Activated CD8-positive, alpha-beta memory T cell treated with anti-CD3 and anti-CD28 coated beads, Interleukin-2, amount 50 U/mL, for 1 hour (primary cell): ENCODE measurements at regions not wholly inside any gene's neighbourhood (a gene's known extent, or its start where the extent isn't known, plus 50 kb on each side); places are given as distances from the start of the nearest gene placed in this dataset.
"Not testable (repeated sequence)": the region's sequence is repeated elsewhere in the genome, so short reads cannot be mapped to it uniquely, and the experiment has no call there.

ENCODE experiments used
- DNase-seq: peaks from one replicate; pipeline ENCODE4 v3.0.0-alpha.2; 2020; ENCODE audit errors: extremely low read depth

- DNase-seq, result no peak
Measured at GRCh38 chr1:143699731-143700130, 272.1 kb downstream of the FAM72C start.

DNA sequence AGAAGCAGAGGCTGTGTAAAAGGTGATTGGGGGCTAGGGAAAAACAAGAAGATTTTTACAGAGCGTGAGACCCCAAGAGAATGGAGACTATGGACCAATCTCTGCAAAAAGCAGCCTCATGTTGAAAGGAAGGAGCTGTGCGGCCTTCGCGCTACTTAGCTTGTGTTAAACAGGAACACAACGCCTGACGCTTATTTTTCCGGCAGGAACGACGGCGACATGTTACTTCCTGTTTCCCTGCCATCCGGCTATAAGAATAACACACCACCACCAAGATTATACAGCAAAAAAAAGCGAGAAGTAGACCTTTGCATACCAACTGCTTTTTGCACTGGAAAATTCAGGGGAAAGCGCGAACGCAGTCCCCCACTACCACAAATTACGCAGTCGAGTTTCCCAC, 272.7 kb downstream of the FAM72C start:
- no peak for DNase-seq

DNA sequence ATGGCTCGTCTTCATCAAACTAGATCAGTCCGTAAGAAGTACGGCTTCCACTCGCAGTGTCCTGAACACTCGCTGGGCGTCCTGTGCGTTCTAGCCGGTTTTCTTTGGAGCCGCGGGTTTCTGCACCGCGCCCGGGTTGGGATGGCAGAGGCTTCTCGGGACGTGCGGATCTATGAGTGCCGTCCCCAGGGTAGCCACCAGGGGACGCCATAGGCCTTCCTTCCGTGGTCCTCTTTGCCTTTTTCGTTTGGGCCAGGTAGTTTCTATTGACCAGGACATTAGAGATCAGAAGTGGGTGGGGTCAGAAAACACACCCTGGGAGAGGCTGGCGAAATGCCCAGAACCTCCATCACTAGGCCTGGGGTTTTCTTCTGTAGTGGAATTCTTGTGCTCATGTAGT, 273.8 kb downstream of the FAM72C start:
- no peak for DNase-seq

DNA sequence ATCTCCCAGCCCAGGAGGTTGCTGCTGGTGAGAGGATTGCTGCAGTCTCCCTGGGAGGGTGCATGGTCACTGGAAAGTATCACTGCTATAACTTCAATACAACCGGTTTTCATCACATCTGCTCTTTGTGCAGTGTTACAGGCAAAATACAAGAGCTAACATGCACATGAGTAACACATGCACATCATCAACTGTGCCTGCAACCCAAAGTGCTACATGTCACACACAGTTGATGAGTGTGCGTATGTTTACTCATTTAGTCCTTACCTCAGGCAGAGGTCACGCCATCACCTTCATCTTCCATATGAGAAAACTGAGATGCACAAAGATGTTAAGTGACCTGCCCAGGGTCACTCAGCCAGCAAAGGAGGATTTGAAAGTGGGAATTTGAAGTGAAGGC, 277.7 kb downstream of the FAM72C start:
- DNase-seq, result no peak

- no peak for DNase-seq
Measured at GRCh38 chr1:143691971-143692529, 279.7 kb downstream of the FAM72C start.

DNA sequence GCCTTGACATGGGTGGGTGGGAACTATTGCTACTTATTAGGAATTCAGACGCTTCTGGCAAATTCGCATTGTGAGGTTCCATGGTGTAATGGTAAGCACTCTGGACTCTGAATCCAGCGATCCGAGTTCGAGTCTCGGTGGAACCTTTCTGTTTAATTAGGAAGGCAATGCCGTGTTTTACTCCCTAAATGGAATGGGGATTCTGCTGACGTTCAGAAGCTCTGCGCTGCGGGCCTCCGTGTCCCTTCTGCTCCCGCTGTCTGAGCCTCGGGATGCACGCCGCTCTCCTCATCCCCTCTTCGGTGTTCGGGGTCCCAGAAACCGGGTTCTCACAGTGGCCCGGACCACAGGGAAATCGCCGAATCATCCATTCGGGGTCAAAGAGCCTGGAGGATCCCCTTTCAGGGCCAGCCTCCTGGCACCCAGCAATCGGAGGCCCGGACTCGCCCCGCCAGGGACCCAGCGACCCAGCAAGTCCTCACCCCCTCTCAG, 280.3 kb downstream of the FAM72C start:
- no peak for DNase-seq

DNA sequence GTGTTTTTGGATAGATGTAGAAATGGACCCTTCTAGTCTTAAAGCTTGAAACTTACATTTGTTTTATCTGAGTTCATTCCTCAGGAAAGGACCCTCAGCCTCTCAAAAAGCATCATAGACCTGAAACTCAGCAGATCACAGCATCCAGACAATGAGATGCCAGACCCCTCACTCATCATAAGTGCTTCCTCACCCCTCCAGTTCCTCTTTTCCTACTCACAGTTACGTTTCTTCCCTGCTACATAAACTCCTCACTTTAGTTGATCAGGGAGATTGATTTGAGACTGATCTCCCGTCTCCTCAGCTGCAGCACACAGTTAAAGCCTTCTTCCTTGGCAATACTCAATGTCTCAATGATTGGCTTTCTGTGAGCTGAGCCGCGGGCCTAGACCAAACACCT, 282.0 kb downstream of the FAM72C start:
- DNase-seq, result no peak

DNA sequence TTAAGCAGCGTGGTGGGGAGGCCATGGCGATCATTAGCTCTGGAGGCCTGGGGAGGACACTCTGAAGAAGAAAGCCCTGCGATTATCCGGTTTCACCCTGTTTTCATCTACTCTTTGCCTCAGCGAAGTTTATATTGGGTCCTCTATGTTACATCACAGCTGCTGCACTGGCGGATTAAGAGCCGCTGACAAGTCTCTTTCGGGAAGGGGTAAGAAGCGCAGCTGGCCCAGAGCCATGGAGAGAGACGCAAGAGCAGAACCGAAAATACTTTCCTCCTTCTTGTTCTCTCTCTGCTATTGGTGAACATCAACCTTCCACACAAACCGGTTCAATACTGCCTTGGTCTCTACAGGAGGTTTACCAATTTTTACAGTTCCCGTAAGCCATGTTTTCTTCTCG, 291.5 kb downstream of the FAM72C start:
- no peak for DNase-seq

DNA sequence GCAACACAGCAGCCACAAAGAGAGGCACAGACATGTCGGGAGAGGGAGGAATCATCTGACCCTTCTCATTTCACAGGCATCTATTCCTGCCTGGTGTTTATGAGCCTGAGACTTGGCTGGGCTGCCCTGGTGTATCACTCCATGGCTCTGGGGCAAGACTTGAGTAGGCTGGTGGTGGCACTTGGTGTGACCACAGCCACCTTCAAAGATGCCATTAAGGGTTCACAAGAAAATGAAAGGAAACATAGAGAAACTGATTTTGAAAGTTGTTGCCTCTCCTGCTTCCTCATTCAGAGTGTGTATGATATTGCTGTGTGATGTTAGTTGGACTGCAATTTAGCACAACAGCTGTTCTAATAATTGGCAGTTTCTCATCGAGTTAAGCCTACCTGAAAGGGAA, 298.8 kb downstream of the FAM72C start:
- DNase-seq, result no peak

- no peak for DNase-seq
Measured at GRCh38 chr1:143667730-143668129, 304.1 kb downstream of the FAM72C start.

- DNase-seq, result no peak
Measured at GRCh38 chr1:143666851-143667250, 304.9 kb downstream of the FAM72C start.

- DNase-seq, result no peak
Measured at GRCh38 chr1:143665606-143666005, 306.2 kb downstream of the FAM72C start.

DNA sequence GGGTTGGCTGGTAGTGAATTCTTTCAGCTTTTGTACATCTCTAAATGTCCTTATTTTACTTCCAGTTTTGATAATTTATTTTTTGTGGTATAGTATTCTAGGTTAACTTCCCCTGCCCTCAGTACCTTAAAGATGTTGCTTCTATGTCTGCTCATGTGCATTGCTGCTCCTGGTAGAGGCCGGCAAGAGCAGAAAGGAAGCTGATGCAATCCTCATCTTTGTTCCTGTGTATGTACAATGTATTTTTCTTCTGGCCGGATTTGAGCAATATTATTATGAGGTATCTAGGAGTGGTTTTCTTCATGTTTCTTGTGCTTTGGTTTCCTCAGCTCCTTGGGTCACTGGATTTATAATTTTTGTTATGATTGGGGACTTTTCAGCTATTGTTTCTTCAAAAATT, 308.7 kb downstream of the FAM72C start:
- DNase-seq, result not testable (repeated sequence)

- no peak for DNase-seq
Measured at GRCh38 chr1:143661418-143662101, 310.2 kb downstream of the FAM72C start.

- no peak for DNase-seq
Measured at GRCh38 chr1:143660354-143660941, 311.3 kb downstream of the FAM72C start.

DNA sequence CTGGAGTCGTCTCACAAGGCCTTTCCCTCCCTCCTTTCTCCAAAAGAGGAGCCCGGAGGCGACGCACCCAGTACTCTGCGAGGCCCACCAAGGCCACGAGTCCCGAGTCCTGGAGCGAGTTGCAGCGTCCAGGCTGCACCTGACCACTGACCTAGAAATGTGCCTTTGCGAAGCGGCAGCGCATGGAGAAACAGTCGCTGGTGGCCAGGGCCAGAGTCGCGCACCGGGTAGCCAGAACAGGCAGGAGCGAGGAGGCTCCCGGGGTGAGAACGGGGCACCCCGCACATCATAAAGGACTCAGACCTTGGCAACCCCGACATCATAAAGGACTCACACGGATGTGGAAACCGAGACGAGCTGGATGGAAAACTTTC, 318.4 kb downstream of the FAM72C start:
- DNase-seq, result no peak

DNA sequence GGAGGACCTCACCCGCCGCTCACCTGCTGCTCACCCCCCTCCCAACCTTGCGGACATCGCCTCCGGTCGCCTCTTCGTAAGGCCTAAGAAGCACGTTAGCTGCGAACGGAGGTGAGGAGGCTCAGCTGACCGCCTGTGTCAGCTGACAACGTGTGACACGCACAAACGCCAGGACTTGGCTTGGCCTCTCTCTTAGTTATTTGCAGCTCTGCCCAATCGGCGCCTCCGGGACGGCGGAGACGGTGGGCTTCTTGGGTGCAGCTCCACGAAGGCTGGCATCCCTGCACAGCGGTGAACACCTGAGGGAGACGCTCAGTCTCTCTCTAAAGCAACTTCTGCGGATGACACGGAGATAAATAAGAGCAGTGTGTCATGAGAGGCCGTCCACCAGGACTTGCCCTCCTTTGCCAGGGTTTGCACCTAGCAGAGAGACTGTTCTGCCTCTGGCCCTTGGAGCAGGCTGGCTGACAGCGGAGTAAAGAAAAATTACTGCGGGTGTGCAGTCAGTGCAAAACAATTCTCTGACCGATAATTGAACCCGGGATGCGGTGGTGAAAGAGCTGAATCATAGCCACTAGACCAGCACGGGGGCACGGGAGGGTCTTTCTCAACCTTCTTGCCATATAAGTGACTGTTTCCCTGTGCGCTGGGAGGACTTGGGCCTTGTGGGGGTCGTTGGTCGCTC, 318.9 kb downstream of the FAM72C start:
- DNase-seq, result no peak

- no peak for DNase-seq
Measured at GRCh38 chr1:143652187-143652586, 319.6 kb downstream of the FAM72C start.

DNA sequence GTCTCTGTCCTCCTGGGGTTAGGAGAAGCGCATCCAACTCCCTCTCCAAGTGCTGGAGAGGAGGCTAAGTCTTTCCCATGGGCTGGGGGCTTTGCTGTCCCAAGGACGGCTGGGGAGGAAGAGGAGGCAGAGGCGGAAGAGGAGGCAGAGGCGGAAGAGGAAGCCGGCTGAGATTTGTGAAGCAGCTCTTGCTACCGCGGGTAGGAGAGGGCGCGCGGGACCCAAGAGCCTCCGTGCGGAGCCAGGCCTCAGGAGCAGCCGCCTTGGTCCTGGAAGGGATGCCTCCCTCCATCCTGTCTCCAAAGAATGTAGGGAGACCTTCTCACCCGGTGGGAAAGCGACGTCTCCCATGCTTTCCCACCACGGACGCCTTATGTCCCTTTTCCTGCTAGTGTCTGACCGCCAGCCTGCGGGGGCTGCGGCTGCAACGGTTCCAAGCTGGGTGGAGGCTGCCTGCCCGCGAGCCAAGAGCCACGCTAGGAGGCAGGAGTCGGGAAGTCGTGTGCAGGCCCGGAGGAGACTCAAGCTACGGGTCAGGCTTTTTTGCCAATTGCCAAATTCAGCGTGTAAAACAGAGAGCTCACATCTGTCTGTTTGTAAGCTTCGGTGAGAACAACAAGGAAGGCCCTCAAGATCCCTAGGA, 320.3 kb downstream of the FAM72C start:
- DNase-seq, result no peak

DNA sequence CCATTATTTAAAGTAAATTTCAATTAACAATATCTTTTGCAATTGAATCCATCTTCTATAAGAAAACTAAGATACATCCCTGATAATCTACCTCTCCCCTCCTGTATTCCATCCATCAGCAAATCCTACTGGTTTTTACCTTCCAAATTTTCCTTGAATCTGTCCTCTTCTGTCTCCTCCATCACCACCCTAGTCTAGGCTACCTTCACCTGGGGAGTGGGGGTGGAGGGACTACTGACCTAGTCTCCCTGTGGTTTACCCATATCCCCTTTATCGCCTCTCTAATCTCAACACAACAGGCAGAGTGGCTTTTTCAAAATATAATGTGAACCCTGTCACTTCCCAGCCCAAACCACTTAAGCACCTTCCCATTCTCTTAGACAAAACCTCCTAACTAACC, 327.8 kb downstream of the FAM72C start:
- not testable (repeated sequence) for DNase-seq

GRCh38 chr1:143643148-143643885, 328.5 kb downstream of the FAM72C start:
- no peak for DNase-seq

GRCh38 chr1:143625886-143626285, 345.9 kb downstream of the FAM72C start:
- no peak for DNase-seq
